Stomach (tissue), 8 donors: ENCODE measurements at regions not wholly inside any gene's neighbourhood (a gene's known extent, or its start where the extent isn't known, plus 50 kb on each side); places are given as distances from the start of the nearest gene placed in this dataset.
"Not testable (repeated sequence)": the region's sequence is repeated elsewhere in the genome, so short reads cannot be mapped to it uniquely, and the experiment has no call there.

Experiments used
- DNase-seq, 2 donors: peaks; one replicate each; pipeline versions ENCODE4 v3.0.0 to v3.0.0-alpha.2; 2013 to 2019
- H3K27ac ChIP-seq, 5 donors: fragments of 200-600 bp in 4 of 5; sonication (generic) in 4 of 5; one replicate each; pipeline ENCODE4 v1.5.1; 2013 to 2019; ENCODE audit warnings: mild to moderate bottlenecking in 1 of 5, moderate library complexity in 1 of 5
- H3K27me3 ChIP-seq, 3 donors: fragments of 200-600 bp; sonication (generic); one replicate each; pipeline ENCODE4 v1.5.1; 2017 to 2019; ENCODE audit warnings: mixed run types in 1 of 3
- H3K36me3 ChIP-seq, 4 donors: fragments of 200-600 bp; sonication (generic); 1 replicate in 3 of 4; 2 replicates in 1 of 4; pipeline ENCODE4 v1.5.1; 2016 to 2019
- H3K4me1 ChIP-seq, 4 donors: fragments of 200-600 bp; sonication (generic); one replicate each; pipeline ENCODE4 v1.5.1; 2016 to 2019
- H3K4me3 ChIP-seq, 4 donors: fragments of 200-600 bp; sonication (generic) in 3 of 4; one replicate each; pipeline ENCODE4 v1.5.1; 2016 to 2019; ENCODE audit warnings: mild to moderate bottlenecking in 1 of 4
- H3K9me3 ChIP-seq, 4 donors: fragments of 200-600 bp; sonication (generic); one replicate each; pipeline ENCODE4 v1.5.1; 2016 to 2019
- EP300 ChIP-seq: sonication (generic); formaldehyde crosslinking; IDR thresholded peaks from one replicate; pipeline ENCODE4 v1.6.1; 2017; ENCODE audit warnings: antibody characterized with exemption
- POLR2A ChIP-seq, 4 donors: fragments of 450-650 bp; IDR thresholded peaks; one replicate each; pipeline ENCODE4 v1.6.1; 2016; ENCODE audit warnings: antibody characterized with exemption in 4 of 4, control low read depth in 2 of 4, mild to moderate bottlenecking in 1 of 4, moderate library complexity in 1 of 4
- POLR2AphosphoS5 ChIP-seq, 3 donors: sonication (generic); formaldehyde crosslinking; IDR thresholded peaks; one replicate each; pipeline ENCODE4 v1.6.1; 2016; ENCODE audit warnings: antibody characterized with exemption in 3 of 3
- WGBS, 5 donors: extraction: QIAGEN DNeasy Blood & Tissue Kit in 3 of 5; methylation state at CpG; one replicate each; pipeline versions ENCODE4 v1.1.5 to v1.1.7; 2013 to 2018; 5-methylcytosine and 5-hydroxymethylcytosine counted together
- intact Hi-C: fragments of 100-400 bp; cut with DNase I; formaldehyde crosslinking; loops from one replicate; pipeline ENCODE4 v1.15.1; 2023; ENCODE audit warnings: low total_unique reads
- TF ChIP-seq, protein P1 (sequence below), 7 experiments: fragments of 450-650 bp in 4 of 7; fragments of 200-600 bp in 3 of 7; sonication (generic) in 3 of 7; IDR thresholded peaks; one replicate each; pipeline ENCODE4 v1.5.1; 2016 to 2019; ENCODE audit warnings: antibody characterized with exemption in 7 of 7, control low read depth in 2 of 7, mild to moderate bottlenecking in 1 of 7
- donor health status: healthy with polysubstance abuse.
- donor health status: Bipolar disorder and iron deficiency.
- donor health status: healthy.

DNA sequence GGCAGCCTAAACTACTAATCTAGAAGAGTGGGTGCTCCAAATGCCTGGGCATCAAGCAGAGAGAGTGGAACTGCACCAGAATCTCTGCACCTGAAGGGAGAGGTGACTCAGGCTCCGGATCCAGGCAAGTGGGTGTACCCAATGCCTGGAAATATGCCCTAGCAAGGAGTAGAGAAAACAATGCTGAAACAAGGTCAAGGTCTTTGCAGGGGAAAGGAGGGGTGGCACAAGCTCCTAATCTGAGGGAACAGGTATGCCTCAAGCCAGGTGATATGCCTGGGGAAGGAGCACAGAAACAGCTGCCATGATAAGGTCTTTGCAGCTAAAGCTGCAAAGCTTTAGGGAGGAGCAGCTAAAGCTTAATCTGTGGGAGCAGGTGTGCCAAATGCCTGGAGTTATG is 136.0 kb upstream of the KITLG start:
- intact Hi-C loops, result no loop called here
- peak; percentile 5 to 37 for DNase-seq
- no peaks in the 10 kb centered on the region for H3K27me3 ChIP-seq
- H3K4me1 ChIP-seq, result peaks cover 4 to 26% (median 12%) of the 10 kb centered on the region in 4 donors
- no peaks in the 10 kb centered on the region for H3K9me3 ChIP-seq
- peak overlapping the region in 3 of 5 donors; percentile 1 to 37 (median 14) for H3K27ac ChIP-seq
- H3K4me3 ChIP-seq, result no peak overlapping the region
- no peaks in the 10 kb centered on the region for H3K36me3 ChIP-seq
- WGBS, 5 donors, result 28 to 80% (median 42%) methylated on average over 1 of the region's 1 CpG
- TF ChIP-seq, protein P1, sequence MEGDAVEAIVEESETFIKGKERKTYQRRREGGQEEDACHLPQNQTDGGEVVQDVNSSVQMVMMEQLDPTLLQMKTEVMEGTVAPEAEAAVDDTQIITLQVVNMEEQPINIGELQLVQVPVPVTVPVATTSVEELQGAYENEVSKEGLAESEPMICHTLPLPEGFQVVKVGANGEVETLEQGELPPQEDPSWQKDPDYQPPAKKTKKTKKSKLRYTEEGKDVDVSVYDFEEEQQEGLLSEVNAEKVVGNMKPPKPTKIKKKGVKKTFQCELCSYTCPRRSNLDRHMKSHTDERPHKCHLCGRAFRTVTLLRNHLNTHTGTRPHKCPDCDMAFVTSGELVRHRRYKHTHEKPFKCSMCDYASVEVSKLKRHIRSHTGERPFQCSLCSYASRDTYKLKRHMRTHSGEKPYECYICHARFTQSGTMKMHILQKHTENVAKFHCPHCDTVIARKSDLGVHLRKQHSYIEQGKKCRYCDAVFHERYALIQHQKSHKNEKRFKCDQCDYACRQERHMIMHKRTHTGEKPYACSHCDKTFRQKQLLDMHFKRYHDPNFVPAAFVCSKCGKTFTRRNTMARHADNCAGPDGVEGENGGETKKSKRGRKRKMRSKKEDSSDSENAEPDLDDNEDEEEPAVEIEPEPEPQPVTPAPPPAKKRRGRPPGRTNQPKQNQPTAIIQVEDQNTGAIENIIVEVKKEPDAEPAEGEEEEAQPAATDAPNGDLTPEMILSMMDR (IDR thresholded peaks at IDR 0.05), result no peak
- peak in 2 of 3 donors; percentile 25 to 72 for TF ChIP-seq POLR2AphosphoS5 (IDR thresholded peaks at IDR 0.05)
- no peak for TF ChIP-seq EP300

DNA sequence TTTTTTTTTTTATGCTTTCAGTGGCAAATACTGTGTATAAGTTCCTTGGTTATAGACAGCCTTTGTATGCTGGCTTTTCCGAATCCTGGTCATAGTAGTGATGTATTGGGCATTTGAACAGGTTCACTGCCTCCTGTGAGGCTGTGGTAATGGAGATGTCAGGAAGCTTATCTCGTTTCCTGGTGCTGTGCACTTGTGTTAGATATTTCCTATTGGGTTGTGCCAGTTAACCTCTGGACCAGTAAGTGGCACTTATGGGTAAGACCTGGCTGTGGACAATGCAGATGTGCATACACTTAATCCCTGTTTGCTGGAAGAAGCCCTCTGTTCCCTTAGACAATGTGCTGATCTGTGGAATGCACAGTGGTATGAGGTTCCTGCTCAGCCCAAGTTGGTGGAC is 135.4 kb upstream of the KITLG start:
- Histone ChIP-seq H3K27me3 (no peaks in the 10 kb centered on the region), H3K9me3 (no peaks in the 10 kb centered on the region), H3K4me1 (peaks cover 4 to 23% (median 12%) of the 10 kb centered on the region in 4 donors), H3K36me3 (no peaks in the 10 kb centered on the region), H3K27ac (peak overlapping the region in 3 of 5 donors; percentile 14 to 37 (median 36)), H3K4me3 (no peak overlapping the region)
- DNase-seq, result peak in 1 of 2 donors; percentile 8
- no peak for TF ChIP-seq POLR2AphosphoS5 (IDR thresholded peaks at IDR 0.05)
- no peak for TF ChIP-seq POLR2A (IDR thresholded peaks at IDR 0.05)
- TF ChIP-seq, protein P1 (IDR thresholded peaks at IDR 0.05), result no peak
- intact Hi-C loops, result no loop called here
- 52 to 71% (median 60%) methylated on average over 2 of the region's 2 CpGs for WGBS, 5 donors

DNA sequence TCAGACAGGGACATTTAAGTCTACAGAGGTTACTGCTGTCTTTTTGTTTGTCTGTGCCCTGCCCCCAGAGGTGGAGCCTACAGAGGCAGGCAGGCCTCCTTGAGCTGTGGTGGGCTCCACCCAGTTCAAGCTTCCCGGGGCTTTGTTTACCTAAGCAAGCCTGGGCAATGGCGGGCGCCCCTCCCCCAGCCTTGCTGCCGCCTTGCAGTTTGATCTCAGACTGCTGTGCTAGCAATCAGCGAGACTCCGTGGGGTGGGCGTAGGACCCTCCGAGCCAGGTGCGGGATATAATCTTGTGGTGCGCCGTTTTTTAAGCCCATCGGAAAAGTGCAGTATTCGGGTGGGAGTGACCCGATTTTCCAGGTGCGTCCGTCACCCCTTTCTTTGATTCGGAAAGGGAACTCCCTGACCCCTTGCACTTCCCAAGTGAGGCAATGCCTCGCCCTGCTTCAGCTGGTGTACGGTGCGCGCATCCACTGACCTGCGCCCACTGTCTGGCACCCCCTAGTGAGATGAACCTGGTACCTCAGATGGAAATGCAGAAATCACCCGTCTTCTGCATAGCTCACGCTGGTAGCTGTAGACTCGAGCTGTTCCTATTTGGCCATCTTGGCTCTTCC is 134.1 kb upstream of the KITLG start:
- WGBS, 5 donors, result 89 to 94% (median 93%) methylated on average over 22 to 25 of the region's 25 CpGs
- H3K4me1 ChIP-seq, result peaks cover 4 to 20% (median 10%) of the 10 kb centered on the region in 4 donors
- H3K9me3 ChIP-seq, H3K27ac ChIP-seq, intact Hi-C loops, H3K4me3 ChIP-seq, H3K27me3 ChIP-seq, DNase-seq, H3K36me3 ChIP-seq: not testable (repeated sequence)

DNA sequence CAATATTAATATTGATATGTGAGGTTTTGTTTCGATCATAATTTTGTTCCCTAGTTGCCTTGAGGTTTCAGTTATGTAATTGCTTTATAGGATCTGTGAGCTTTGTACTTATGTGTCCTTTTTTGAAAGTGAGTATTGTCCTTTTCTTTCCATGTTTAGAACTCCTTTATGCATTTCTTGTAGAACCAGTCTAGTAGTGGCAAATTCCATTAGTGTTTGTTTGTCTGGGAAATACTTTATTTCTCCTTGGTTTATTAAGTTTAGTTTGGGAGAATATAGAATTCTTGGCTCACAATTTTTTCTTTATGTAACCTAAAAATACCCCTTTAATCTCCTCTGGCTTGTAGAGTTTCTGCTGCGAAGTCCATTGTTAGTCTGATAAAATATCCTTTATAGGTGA is 127.5 kb upstream of the KITLG start:
- Histone ChIP-seq H3K27ac (no peak overlapping the region), H3K4me1 (no peaks in the 10 kb centered on the region), H3K36me3 (no peaks in the 10 kb centered on the region), H3K4me3 (no peak overlapping the region), H3K9me3 (peaks cover 0 to 13% (median 9%) of the 10 kb centered on the region in 4 donors), H3K27me3 (no peaks in the 10 kb centered on the region)
- intact Hi-C loops, result no loop called here
- WGBS, 5 donors, result 84 to 91% (median 88%) methylated on average over 2 of the region's 2 CpGs
- TF ChIP-seq EP300 (no peak), POLR2AphosphoS5 (IDR thresholded peaks at IDR 0.05) (no peak), POLR2A (IDR thresholded peaks at IDR 0.05) (no peak)
- TF ChIP-seq, protein P1 (IDR thresholded peaks at IDR 0.05), result no peak
- DNase-seq, result no peak

DNA sequence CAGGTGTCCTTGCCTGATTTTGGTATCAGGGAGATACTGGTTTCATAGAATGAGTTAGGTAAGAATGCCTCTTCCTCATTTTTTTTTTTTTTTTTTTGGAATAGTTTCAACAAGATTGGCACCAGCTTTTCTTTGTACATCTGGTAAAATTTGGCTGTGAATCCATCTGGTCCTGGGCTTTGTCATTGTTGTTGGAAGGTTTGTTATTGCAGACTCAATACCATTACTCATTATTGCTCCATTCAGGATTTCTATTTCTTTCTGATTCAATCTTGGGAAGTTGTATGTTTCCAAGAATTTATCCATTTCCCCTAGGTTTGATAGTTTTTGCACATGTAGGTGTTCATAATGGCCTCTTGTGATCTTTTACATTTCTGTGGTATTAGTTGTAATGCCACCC is 126.0 kb upstream of the KITLG start:
- Histone ChIP-seq H3K4me3 (no peak overlapping the region), H3K36me3 (no peaks in the 10 kb centered on the region), H3K27ac (no peak overlapping the region), H3K27me3 (no peaks in the 10 kb centered on the region), H3K9me3 (peaks cover 0 to 13% (median 9%) of the 10 kb centered on the region in 4 donors), H3K4me1 (no peaks in the 10 kb centered on the region)
- no peak for DNase-seq
- intact Hi-C loops, result no loop called here
- TF ChIP-seq POLR2AphosphoS5 (IDR thresholded peaks at IDR 0.05) (no peak), POLR2A (IDR thresholded peaks at IDR 0.05) (no peak), EP300 (no peak)
- TF ChIP-seq, protein P1 (IDR thresholded peaks at IDR 0.05), result no peak
